RPMI7951 (cell line): ENCODE measurements at regions not wholly inside any gene's neighbourhood (a gene's known extent, or its start where the extent isn't known, plus 50 kb on each side); places are given as distances from the start of the nearest gene placed in this dataset.
A peak's percentile ranks its signal among the peaks of the same experiment; 100 is the strongest.
"Not testable (repeated sequence)": the region's sequence is repeated elsewhere in the genome, so short reads cannot be mapped to it uniquely, and the experiment has no call there.

Experiments used
- DNase-seq: peaks from one replicate; pipeline ENCODE4 v3.0.0-alpha.2; 2012; ENCODE audit warnings: low read depth

- peak; percentile 18 for DNase-seq
Observed at GRCh38 chr18:22816266-22817176, 116.6 kb upstream of the RBBP8 start.

DNA sequence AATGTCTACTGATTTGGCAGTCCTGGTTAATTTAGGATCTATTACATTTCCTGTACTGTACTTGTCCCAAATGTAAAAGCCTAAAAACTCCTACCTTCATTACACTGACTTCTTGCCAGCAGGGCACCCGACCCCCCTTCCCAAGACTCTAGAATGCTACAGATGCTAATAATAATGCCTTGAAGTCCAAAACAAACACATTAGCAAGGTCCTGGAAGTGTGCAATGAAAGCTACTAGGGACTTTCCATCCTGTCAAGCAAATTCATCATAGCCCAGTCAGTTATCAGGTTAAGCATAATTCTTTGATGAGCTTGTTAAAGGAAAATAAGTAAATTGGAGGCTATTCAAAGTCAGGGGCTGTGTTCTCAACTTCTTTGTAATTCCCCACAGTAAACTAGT is 115.3 kb upstream of the RBBP8 start:
- no peak for DNase-seq

GRCh38 chr18:22822024-22822423 is 111.1 kb upstream of the RBBP8 start:
- DNase-seq: peak; percentile 53

DNA sequence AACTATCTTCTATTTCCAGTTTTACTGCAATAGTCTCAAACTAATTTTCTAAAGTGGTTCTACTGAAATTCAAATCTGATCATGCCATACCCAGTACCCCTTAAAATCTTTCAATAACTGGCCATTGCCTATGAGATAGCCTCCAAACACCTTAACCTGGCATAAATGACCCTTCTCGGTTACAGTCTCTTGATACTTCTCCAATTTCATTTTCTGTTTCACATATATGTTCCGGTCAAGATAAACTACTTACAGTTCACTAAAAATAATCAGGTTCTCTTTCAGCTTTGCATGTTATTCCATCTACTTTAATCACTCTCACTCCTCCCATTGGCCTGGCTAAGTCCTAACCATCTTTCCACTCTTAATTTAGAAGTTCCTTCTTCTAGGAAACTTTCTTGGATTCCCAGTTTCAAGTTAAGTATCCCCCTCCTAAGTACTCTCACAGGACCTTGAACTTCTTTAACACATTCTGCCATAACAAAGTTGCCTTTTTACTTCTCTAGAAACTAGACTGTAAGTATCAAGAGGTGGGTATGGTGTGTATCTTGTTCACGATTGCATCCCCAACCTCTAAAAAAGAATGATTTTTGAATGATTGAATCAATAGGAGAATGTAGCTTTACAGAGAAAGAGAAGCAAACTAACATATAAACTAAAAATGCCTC is 110.2 kb upstream of the RBBP8 start:
- DNase-seq: no peak

- DNase-seq: peak; percentile 51
Observed at GRCh38 chr18:22826726-22827125, 106.4 kb upstream of the RBBP8 start.

GRCh38 chr18:22827216-22827615 is 105.9 kb upstream of the RBBP8 start:
- DNase-seq: no peak

GRCh38 chr18:22827741-22828140 is 105.4 kb upstream of the RBBP8 start:
- DNase-seq: no peak

GRCh38 chr18:22828171-22828570 is 105.0 kb upstream of the RBBP8 start:
- peak; percentile 11 for DNase-seq

- DNase-seq: not testable (repeated sequence)
Observed at GRCh38 chr18:22828583-22828982, 104.5 kb upstream of the RBBP8 start.

DNA sequence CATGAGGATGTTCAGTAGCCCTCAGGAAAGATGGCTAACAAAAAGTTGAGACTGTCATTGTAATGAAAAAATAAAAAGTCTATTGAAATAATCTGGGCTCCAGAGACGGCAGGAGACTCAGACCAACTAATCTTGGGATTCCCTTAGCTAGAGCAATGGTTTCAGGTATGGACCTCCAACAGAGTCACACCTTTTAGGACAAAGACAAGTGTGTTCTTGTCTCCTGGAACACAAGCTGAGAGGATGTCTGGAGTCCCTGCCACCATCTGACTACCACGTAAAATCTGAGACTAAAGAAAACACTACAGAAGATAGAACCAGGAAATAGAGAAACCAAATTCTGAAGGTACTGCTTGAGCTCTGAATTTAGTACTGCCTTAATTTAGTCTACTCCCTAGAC is 103.3 kb upstream of the RBBP8 start:
- DNase-seq: no peak

- DNase-seq: no peak
Observed at GRCh38 chr18:22830511-22830910, 102.6 kb upstream of the RBBP8 start.

DNA sequence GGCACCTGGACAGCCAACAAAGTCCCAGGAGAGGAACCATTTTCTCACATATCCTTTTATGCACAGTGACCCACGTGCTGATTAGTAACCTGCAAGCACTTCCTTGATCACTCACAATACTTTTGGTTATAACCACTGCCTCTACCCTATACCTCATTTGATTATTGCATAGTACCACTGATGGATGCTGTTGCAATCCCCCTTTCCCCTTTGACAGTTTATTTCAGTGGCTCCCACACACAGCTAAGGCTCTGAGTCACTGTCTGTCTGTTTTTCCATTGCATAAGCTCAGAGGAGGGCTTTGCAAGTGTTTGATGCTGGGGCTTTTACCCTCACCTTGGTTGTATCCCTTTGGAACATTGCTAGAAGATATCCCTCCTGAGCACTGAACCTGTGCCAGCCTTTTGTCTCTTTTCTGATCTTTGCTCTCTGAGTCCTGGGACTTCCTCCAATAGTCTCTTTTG is 101.7 kb upstream of the RBBP8 start:
- DNase-seq: peak; percentile 7

DNA sequence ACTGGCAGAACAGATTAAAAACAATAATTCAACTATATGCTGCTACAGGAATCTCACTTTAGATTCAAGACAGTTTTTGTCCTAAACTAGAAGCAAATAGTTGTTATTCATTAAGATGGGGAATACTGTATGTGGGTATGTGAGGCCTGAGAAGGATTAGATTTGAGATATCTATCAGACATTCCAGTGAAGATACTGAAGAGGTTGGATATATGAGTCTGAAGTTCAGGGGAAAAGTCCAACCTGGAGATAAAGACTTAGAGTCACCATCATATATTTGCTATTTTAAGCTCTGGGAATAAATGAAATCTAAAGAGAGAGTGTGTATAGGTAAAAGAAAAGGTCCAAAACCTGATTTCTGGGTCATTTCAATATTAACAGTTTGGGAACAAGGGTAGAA is 96.2 kb upstream of the RBBP8 start:
- DNase-seq: no peak

- no peak for DNase-seq
Observed at GRCh38 chr18:22838221-22838620, 94.9 kb upstream of the RBBP8 start.

GRCh38 chr18:22838639-22839277 is 94.4 kb upstream of the RBBP8 start:
- DNase-seq: no peak

GRCh38 chr18:22839340-22839821 is 93.7 kb upstream of the RBBP8 start:
- DNase-seq: no peak

- no peak for DNase-seq
Observed at GRCh38 chr18:22840606-22841144, 92.5 kb upstream of the RBBP8 start.

GRCh38 chr18:22841840-22842239 is 91.3 kb upstream of the RBBP8 start:
- no peak for DNase-seq

DNA sequence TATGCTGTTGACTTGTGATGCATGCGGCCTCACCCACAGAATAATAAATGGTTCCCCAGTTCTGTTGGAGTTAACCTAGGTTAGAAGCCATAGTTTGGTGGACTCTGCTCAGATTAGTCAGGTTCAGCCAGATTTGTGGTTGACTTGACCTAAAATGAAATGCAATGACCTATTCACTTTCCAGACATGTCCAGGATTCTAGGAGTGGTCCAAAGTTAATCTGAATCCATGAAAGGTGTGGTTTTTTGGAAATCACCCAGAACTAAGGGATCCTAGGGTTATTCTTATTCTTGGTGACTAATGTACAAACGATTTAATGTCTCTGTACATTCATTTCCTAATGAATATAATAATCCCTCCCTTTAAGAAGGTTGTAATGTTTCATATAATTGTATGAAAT is 88.9 kb upstream of the RBBP8 start:
- DNase-seq: no peak

GRCh38 chr18:22844628-22845027 is 88.5 kb upstream of the RBBP8 start:
- DNase-seq: no peak

DNA sequence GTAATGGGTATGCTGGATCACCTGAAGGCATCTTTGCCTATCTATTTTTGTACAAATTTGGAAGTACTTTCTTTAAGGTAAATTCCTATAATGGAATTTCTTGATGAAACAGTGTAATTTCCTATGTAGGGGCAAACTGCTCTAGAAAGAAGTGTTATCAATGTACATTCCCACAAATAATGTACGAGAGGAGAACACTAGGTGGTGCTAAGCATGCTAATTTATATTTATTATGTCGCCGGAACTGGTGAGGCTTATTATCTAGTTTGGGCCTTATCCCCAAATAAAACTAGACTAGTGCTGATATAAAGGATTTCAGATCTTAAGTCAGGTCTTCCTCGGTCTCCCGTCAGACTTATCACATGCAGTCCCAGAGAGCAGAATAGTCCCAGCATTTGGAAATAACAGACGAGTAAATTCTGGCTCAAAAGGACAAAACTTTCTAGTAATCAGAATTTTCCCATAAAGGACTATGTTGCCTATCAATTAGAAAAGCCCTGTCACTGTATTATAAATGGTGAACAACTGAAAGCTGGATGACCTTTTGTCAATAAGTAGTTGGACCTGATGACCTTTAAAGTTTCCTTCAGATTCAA is 86.9 kb upstream of the RBBP8 start:
- peak; percentile 13 for DNase-seq

- no peak for DNase-seq
Observed at GRCh38 chr18:22846697-22847096, 86.4 kb upstream of the RBBP8 start.
